A549 (cell line): ENCODE measurements at regions not wholly inside any gene's neighbourhood (a gene's known extent, or its start where the extent isn't known, plus 50 kb on each side); places are given as distances from the start of the nearest gene placed in this dataset.

Experiments
- ATAC-seq, 2 experiments: fragments of 200-7000 bp in 1 of 2; fragments of >200 bp in 1 of 2; cut with Nextera tagmentation in 1 of 2; cut with Tn5 transposase in 1 of 2; 3 replicates each; pipeline versions ENCODE4 v1.8.0 to v1.9.1; 2018 to 2020; ENCODE audit warnings: mild to moderate bottlenecking in 1 of 2, moderate library complexity in 1 of 2
- CTCF ChIA-PET: fragments of 300-600 bp; sonication (Branson Sonifier 250); formaldehyde crosslinking; extraction: SDS; loops from one replicate; lab custom pipeline; 2021; ENCODE audit warnings: antibody characterized with exemption, inconsistent platforms; lab: Yijun Ruan, JAX
- POLR2A ChIA-PET: fragments of 350-600 bp; formaldehyde crosslinking; extraction: SDS; loops from one replicate; lab custom pipeline; 2021; ENCODE audit warnings: antibody characterized with exemption, inconsistent platforms; lab: Yijun Ruan, JAX
- DNase-seq, 2 experiments: peaks; one replicate each; pipeline versions ENCODE4 v3.0.0 to v3.0.0-alpha.2; 2011 to 2016; ENCODE audit warnings: low read depth in 1 of 2, low spot score in 1 of 2
- FAIRE-seq: peaks from 2 replicates; lab custom pipeline; 2011; peaks lifted over from hg19 to GRCh38; lab: Jason Lieb, UNC
- H3K27ac ChIP-seq, 2 experiments: fragments of >200 bp; sonication (Bioruptor Twin); formaldehyde crosslinking; 3 replicates each; pipeline ENCODE4 v1.5.1; 2016 to 2017
- H3K4me1 ChIP-seq: fragments of >200 bp; sonication (Bioruptor Twin); formaldehyde crosslinking; 3 replicates; pipeline ENCODE4 v1.6.1; 2016
- H3K4me2 ChIP-seq: fragments of >200 bp; sonication (Bioruptor Twin); formaldehyde crosslinking; 3 replicates; pipeline ENCODE4 v1.6.1; 2016
- H3K4me3 ChIP-seq: fragments of >200 bp; sonication (Bioruptor Twin); formaldehyde crosslinking; 3 replicates; pipeline ENCODE4 v1.5.1; 2016
- H3K9me3 ChIP-seq: fragments of >200 bp; sonication (Bioruptor Twin); formaldehyde crosslinking; 3 replicates; pipeline ENCODE4 v1.6.1; 2016
- ATOH8 ChIP-seq: fragments of 250-450 bp; sonication (Bioruptor Pico); IDR thresholded peaks from 2 replicates; pipeline ENCODE4 v1.5.0; 2020; ENCODE audit warnings: low read depth, mild to moderate bottlenecking, moderate library complexity
- BCL3 ChIP-seq: fragments of >200 bp; sonication (Bioruptor Twin); formaldehyde crosslinking; IDR thresholded peaks from 3 replicates; pipeline ENCODE4 v1.6.1; 2016
- BHLHE40 ChIP-seq: IDR thresholded peaks from 2 replicates; pipeline ENCODE4 v1.6.1; 2012; ENCODE audit warnings: low read depth, low read length, inconsistent platforms
- CHD4 ChIP-seq: fragments of 200-600 bp; sonication (generic); IDR thresholded peaks from 2 replicates; pipeline ENCODE4 v1.6.1; 2016; ENCODE audit warnings: antibody characterized with exemption, mild to moderate bottlenecking, borderline replicate concordance
- EHF ChIP-seq: fragments of 250-450 bp; sonication (Bioruptor Pico); IDR thresholded peaks from 2 replicates; pipeline ENCODE4 v1.5.0; 2020; ENCODE audit warnings: mild to moderate bottlenecking
- EHMT2 ChIP-seq: fragments of 200-600 bp; sonication (generic); IDR thresholded peaks from 2 replicates; pipeline ENCODE4 v1.6.1; 2016; ENCODE audit warnings: antibody characterized with exemption, low read depth, mild to moderate bottlenecking, moderate library complexity
- EP300 ChIP-seq, 2 experiments: fragments of >200 bp; sonication (Bioruptor Twin); formaldehyde crosslinking; IDR thresholded peaks; 2 replicates in 1 of 2; 3 replicates in 1 of 2; pipeline ENCODE4 v1.6.1; 2016 to 2017
- FOSL2 ChIP-seq, 2 experiments: fragments of 450-650 bp in 1 of 2; fragments of >200 bp in 1 of 2; sonication (Bioruptor Twin) in 1 of 2; formaldehyde crosslinking; IDR thresholded peaks; 2 replicates each; pipeline versions ENCODE4 v1.5.0 to v1.6.1; 2016 to 2020; ENCODE audit warnings: mild to moderate bottlenecking in 1 of 2, moderate library complexity in 1 of 2
- FOXS1 ChIP-seq: fragments of 250-450 bp; sonication (Bioruptor Pico); IDR thresholded peaks from 2 replicates; pipeline ENCODE4 v1.5.0; 2020; ENCODE audit warnings: mild to moderate bottlenecking, moderate library complexity
- GATA3 ChIP-seq: IDR thresholded peaks from 2 replicates; pipeline ENCODE4 v1.6.1; 2012; ENCODE audit warnings: borderline replicate concordance
- HOXB13 ChIP-seq: fragments of 250-450 bp; sonication (Bioruptor Pico); IDR thresholded peaks from 2 replicates; pipeline ENCODE4 v1.5.0; 2020; ENCODE audit warnings: low read depth, mild to moderate bottlenecking, moderate library complexity
- KDM5A ChIP-seq: fragments of 200-600 bp; sonication (generic); IDR thresholded peaks from 2 replicates; pipeline ENCODE4 v1.6.1; 2016; ENCODE audit warnings: antibody characterized with exemption, mild to moderate bottlenecking
- MAZ ChIP-seq: fragments of 150-350 bp; IDR thresholded peaks from 2 replicates; pipeline ENCODE4 v1.6.1; 2014; ENCODE audit warnings: antibody characterized with exemption, low read depth, low read length, borderline replicate concordance
- MYC ChIP-seq: IDR thresholded peaks from 2 replicates; pipeline ENCODE4 v1.6.1; 2012; ENCODE audit warnings: mild to moderate bottlenecking, inconsistent platforms, low read length, improper control_type of control experiment, borderline replicate concordance
- REST ChIP-seq: fragments of 200-600 bp; sonication (generic); IDR thresholded peaks from 2 replicates; pipeline ENCODE4 v1.6.1; 2016; ENCODE audit warnings: antibody characterized with exemption, mild to moderate bottlenecking, moderate library complexity
- SMC3 ChIP-seq: fragments of >200 bp; sonication (Bioruptor Twin); formaldehyde crosslinking; IDR thresholded peaks from 3 replicates; pipeline ENCODE4 v1.6.1; 2018; ENCODE audit warnings: inconsistent platforms
- TFCP2L1 ChIP-seq: fragments of 250-450 bp; sonication (Bioruptor Pico); IDR thresholded peaks from 2 replicates; pipeline ENCODE4 v1.5.0; 2021; ENCODE audit warnings: mild to moderate bottlenecking
- USF2 ChIP-seq: fragments of 450-650 bp; IDR thresholded peaks from 2 replicates; pipeline ENCODE4 v1.6.1; 2014; ENCODE audit warnings: antibody characterized with exemption
- ZC3H11A ChIP-seq: fragments of 450-650 bp; IDR thresholded peaks from 2 replicates; pipeline ENCODE4 v1.6.1; 2014; ENCODE audit warnings: antibody characterized with exemption, mild to moderate bottlenecking
- ZSCAN20 ChIP-seq: fragments of 250-450 bp; sonication (Bioruptor Pico); IDR thresholded peaks from 2 replicates; pipeline ENCODE4 v1.8.0; 2022; ENCODE audit warnings: mild to moderate bottlenecking, moderate library complexity
- WGBS: methylation state at CpG from one replicate; pipeline ENCODE4 v1.1.6; 2017; ENCODE audit errors: missing lambda C conversion rate; 5-methylcytosine and 5-hydroxymethylcytosine counted together

- ChIA-PET CTCF (no interaction called here), POLR2A (no interaction called here)
- Histone ChIP-seq H3K27ac (no peak overlapping the region), H3K4me1 (no peaks in the 10 kb centered on the region), H3K4me3 (no peak overlapping the region), H3K9me3 (no peaks in the 10 kb centered on the region), H3K4me2 (no peak overlapping the region)
- ATAC-seq (no peak), FAIRE-seq (no peak), DNase-seq (no peak)
- 33% methylated on average over 2 of the region's 2 CpGs for WGBS
- no peak for TF ChIP-seq MYC
- no peak for TF ChIP-seq ATOH8 (CRISPR knock-in tag)
- no peak for TF ChIP-seq SMC3
- TF ChIP-seq TFCP2L1 (CRISPR knock-in tag): no peak
- TF ChIP-seq FOXS1: no peak
- TF ChIP-seq BCL3: no peak
- TF ChIP-seq EHMT2: no peak
- no peak for TF ChIP-seq USF2
These were observed 481.2 kb downstream of the COL11A1 start for GRCh38 chr1:102627145-102627544.

GRCh38 chr1:102615896-102616295, 492.4 kb downstream of the COL11A1 start:
- CTCF ChIA-PET: no interaction called here
- WGBS: 3% methylated on average over 2 of the region's 2 CpGs
- no peak for FAIRE-seq

More at GRCh38 chr1:102615896-102616295, 492.4 kb downstream of the COL11A1 start:
- Histone ChIP-seq H3K4me1 (no peaks in the 10 kb centered on the region), H3K4me2 (no peak overlapping the region), H3K27ac (no peak overlapping the region)
- no peak for ATAC-seq
- POLR2A ChIA-PET: no interaction called here
- no peak for TF ChIP-seq BCL3
- TF ChIP-seq ZSCAN20 (CRISPR knock-in tag): no peak
- no peak for TF ChIP-seq MAZ
- TF ChIP-seq FOSL2 (IDR thresholded peaks at IDR 0.05): no peak
- no peak for TF ChIP-seq FOSL2 (CRISPR knock-in tag; IDR thresholded peaks at IDR 0.05)
- TF ChIP-seq EP300 (IDR thresholded peaks at IDR 0.05): no peak
- TF ChIP-seq SMC3: no peak
- TF ChIP-seq EHF: no peak
- no peak for TF ChIP-seq GATA3
- no peak for TF ChIP-seq CHD4
- no peak for TF ChIP-seq REST
- TF ChIP-seq ATOH8 (CRISPR knock-in tag): no peak
- no peak for TF ChIP-seq ZC3H11A
- TF ChIP-seq HOXB13 (CRISPR knock-in tag): no peak
- no peak for TF ChIP-seq KDM5A
- no peak for TF ChIP-seq BHLHE40
- TF ChIP-seq, all 56 proteins: peak for 0
- H3K9me3 ChIP-seq: no peaks in the 10 kb centered on the region
- H3K4me3 ChIP-seq: no peak overlapping the region
- DNase-seq: no peak
